ENCODE measurements at regions not wholly inside any gene's neighbourhood (a gene's known extent, or its start where the extent isn't known, plus 50 kb on each side); places are given as distances from the start of the nearest gene placed in this dataset.

- no peaks in the 10 kb centered on the region for H3K9me3 ChIP-seq (ENCODE audit: control insufficient read depth, low read depth, low read length)
- no peak overlapping the region for H3K18ac ChIP-seq (ENCODE audit: insufficient read length, low read depth, low read length)
- no peak overlapping the region for H4K5ac ChIP-seq (ENCODE audit: insufficient read length, low read depth, low read length)
- no peaks in the 10 kb centered on the region for H3K79me2 ChIP-seq (ENCODE audit: insufficient read depth, low read length)
- H2BK12ac ChIP-seq (ENCODE audit: insufficient read length, low read depth, low read length), result no peak overlapping the region
- H3K27me3 ChIP-seq (ENCODE audit: insufficient read depth, low read length), result no peaks in the 10 kb centered on the region
- H4K8ac ChIP-seq (replicated peaks; ENCODE audit: insufficient read length, low read depth, low read length), result no peak overlapping the region
- no peak overlapping the region for H4K91ac ChIP-seq (ENCODE audit: insufficient read length, low read depth, low read length)
- no peak overlapping the region for H3T11ph ChIP-seq (ENCODE audit: low read length)
- H2AFZ ChIP-seq (ENCODE audit: low read length), result no peak overlapping the region
- Mint-ChIP-seq H3K4me1 (peaks cover 12 to 14% of the 10 kb centered on the region in 2 experiments), H3K36me3 (ENCODE audit: insufficient read depth in 1 of 3, low read depth in 3 of 3) (no peaks in the 10 kb centered on the region), H3K27me3 (ENCODE audit: low read depth) (no peaks in the 10 kb centered on the region; the same call in 1 of the 2 replicates), H3K9me3 (no peaks in the 10 kb centered on the region), H3K4me3 (no peak overlapping the region), H3K27ac (no peak overlapping the region)
- no peak overlapping the region for H3K9ac ChIP-seq (ENCODE audit: extremely low read depth, insufficient read length, low read length)
- no peak overlapping the region for H2BK20ac ChIP-seq (ENCODE audit: low read depth, low read length, poor library complexity, severe bottlenecking)
- no peak overlapping the region for H3K4ac ChIP-seq (ENCODE audit: low read depth, low read length)
- H3K27ac ChIP-seq (ENCODE audit: insufficient read length, low read depth, low read length), result no peak overlapping the region
- H2BK120ac ChIP-seq (ENCODE audit: low read depth, low read length, poor library complexity, severe bottlenecking), result no peak overlapping the region
- H3K4me2 ChIP-seq (ENCODE audit: insufficient read depth, insufficient read length, low read length), result no peak overlapping the region
- H2BK5ac ChIP-seq (ENCODE audit: insufficient read length, low read length), result no peak overlapping the region
- H3K14ac ChIP-seq (ENCODE audit: insufficient read depth, low read length), result no peak overlapping the region
- H4K20me1 ChIP-seq (ENCODE audit: control insufficient read depth, insufficient read depth, insufficient read length), result no peaks in the 10 kb centered on the region
- DNase-seq, result no peak
- no peaks in the 10 kb centered on the region for H3K4me1 ChIP-seq (ENCODE audit: insufficient read depth, low read length)
- no peak for TF ChIP-seq CTCF (conservative IDR thresholded peaks at IDR 0.05)
- H3K79me1 ChIP-seq (ENCODE audit: insufficient read depth, low read depth, low read length, poor library complexity, severe bottlenecking), result no peaks in the 10 kb centered on the region
- H2BK15ac ChIP-seq (ENCODE audit: low read depth, low read length), result no peak overlapping the region
- H3K23ac ChIP-seq (ENCODE audit: insufficient read length, low read depth, low read length), result no peak overlapping the region
- no peak overlapping the region for H3K56ac ChIP-seq (ENCODE audit: insufficient read length, low read depth, low read length)
- H3K23me2 ChIP-seq (ENCODE audit: insufficient read length, low read depth, low read length, poor library complexity, severe bottlenecking), result no peaks in the 10 kb centered on the region
- no peak overlapping the region for H2AK5ac ChIP-seq (ENCODE audit: insufficient read length, low read length)
Measured at GRCh38 chr11:95695181-95695580, 94.4 kb downstream of the FAM76B start.
